GM21576 (cell line): ENCODE measurements at regions not wholly inside any gene's neighbourhood (a gene's known extent, or its start where the extent isn't known, plus 50 kb on each side); places are given as distances from the start of the nearest gene placed in this dataset.

ENCODE experiments used
- ATAC-seq: cut with Tn5 transposase; IDR thresholded peaks from one replicate; pipeline ENCODE4 v1.9.1; 2021; ENCODE audit warnings: mild to moderate bottlenecking, moderate library complexity; ENCODE audit not compliant: unreplicated experiment

DNA sequence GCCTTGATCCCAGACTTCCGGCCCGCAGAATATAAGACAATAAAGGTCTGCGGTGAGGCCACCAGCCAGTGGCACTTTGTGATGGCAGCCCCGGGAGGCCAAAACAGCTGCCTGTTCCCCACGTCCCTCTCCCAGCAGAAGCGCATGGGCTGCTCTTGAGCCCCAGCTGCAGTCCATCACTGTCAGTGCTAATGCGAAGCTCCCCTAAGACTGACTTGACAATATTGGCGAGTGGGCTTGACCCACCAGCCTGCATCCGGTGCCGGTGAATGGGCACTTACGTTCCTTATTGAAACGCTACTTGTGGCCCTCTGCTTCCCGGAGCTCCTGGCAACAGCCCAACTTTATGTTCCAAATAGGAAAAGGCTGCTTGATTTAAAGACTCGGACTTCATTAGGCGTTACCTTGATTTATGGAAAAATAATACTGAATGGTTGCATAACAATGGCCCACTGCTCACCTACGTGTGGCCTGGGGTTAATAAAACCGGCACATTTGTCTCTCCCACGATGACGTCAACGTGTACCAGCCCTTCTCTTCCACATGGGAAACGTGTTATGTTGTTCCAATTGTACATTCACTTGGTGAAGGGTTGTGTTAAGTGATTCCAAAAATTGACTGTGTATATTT, 93.4 kb upstream of the SEPTIN5 start:
- ATAC-seq: no peak

DNA sequence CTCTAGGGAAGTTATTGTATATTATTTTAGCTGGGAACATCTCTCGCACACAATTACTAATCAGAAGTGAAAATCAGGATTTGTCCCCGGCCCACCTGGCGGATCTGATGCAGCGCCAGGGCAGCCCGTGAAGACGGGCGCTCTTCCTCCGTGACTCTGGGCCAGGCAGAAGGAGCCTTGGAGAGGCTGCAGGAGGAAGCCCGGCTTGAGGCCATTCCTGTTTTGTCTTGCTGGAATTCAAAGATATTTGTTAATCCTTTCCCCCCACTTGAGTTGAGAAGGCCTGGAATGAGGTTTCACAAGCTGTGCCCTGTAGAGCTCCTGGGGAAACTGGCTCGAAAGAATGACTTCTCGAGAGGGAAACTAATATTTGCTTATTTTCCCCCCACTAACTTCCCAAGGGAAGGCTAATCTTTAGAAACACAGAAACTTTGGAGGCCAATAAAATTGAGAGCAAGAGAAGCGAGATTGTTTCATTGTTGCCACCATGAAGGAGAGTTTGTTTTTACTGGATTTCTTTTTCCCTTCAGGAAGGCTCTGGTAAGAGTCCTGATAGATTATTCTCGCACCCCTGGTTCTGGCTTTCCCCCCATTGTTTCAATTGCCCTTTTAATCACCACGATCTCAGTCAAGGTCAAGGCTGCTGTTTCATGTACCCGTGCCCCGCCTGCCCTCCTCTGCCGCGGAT, 92.8 kb upstream of the SEPTIN5 start:
- no peak for ATAC-seq

DNA sequence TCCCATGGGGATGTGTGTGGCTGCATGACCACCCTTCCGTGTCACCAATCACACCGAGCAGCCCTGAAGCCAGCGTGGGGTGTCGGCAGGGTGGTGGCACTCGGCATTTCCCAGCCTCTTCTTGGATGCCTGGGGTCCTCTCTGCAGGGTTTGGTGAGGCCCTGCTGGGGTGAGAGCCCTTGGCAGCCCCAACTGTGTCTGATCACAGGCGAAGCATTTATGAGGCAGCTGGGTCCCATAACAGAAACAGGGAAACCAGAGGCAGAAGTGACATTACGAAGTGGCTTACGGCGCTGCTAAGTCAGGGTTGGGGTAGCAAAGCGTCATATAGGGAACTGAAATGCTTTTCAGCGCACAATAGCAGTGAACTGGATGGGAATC, 92.3 kb upstream of the SEPTIN5 start:
- no peak for ATAC-seq

DNA sequence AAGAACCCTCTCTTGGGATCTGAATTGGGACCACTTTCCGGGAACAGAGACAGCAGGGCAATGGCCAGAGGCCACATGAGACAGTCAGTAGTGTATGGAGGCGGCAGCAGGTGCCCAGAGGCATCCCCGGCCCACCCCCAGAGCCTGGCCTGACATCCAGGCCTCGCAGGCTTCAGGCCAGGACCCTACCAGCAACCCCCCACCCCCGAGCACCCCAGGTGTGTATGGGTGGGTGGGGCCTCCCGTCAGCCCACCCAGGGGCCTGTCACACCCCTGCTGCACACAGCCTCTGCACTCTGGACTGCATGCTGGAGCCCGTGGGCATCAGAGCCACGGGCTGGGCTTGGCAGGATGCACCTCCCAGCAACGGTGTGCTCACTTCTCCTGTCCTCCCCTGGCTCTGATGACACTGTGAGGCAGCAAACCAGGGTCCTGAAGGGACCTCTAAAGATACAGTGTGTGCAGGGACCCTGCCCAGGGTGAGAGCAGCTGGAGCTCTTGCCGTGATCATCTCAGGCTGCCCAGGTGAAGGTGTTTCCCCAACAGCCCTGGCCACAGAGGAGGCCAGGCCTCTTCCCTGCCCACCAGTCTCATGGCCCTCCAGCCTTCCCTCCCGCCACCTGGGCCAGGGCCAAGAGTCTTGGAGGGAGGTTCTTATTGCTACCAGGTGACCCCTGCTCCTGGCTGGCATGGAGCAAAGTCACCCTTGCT, 88.8 kb upstream of the SEPTIN5 start:
- no peak for ATAC-seq

DNA sequence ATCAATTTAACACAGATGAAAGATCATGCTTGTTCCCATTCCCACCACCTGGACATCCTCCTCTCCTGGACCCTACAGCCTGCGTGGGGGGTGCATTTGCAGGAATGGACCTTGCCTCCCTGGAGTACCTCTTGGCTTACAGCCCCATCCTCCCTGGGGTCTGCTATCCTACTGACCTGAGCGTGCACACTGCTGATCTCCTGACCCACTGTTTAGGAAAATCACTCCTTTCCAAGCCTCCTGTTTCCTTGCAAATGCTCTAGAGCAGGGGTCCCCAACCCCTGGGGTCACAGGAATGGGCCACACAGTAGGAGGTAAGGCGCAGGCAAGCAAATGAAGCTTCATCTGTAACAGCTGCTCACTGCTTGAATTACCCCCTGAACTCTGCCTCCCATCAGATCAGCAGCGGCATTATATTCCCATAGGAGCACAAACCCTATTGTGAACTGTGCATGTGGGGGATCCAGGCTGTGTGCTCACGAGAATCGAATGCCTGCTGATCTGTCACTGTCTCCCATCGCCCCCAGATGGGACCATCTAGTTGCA, 88.2 kb upstream of the SEPTIN5 start:
- no peak for ATAC-seq

DNA sequence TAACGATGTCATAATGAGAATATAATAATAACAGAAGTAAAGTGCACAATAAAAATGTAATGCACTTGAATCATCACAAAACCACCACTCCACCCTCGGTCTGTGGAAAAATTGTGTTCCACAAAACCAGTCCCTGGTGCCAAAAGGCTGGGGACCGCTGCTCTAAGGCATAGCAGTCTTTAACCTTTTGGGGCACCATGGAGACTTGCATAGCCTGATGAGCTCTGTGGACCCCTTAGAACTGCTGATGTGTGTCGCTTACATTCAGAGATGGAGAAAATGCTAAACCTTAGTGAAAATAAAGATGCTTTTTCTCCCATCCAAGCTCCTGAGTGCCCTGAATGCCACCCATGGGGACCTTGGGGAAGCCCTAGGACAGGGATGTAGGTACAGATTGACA, 87.6 kb upstream of the SEPTIN5 start:
- no peak for ATAC-seq

DNA sequence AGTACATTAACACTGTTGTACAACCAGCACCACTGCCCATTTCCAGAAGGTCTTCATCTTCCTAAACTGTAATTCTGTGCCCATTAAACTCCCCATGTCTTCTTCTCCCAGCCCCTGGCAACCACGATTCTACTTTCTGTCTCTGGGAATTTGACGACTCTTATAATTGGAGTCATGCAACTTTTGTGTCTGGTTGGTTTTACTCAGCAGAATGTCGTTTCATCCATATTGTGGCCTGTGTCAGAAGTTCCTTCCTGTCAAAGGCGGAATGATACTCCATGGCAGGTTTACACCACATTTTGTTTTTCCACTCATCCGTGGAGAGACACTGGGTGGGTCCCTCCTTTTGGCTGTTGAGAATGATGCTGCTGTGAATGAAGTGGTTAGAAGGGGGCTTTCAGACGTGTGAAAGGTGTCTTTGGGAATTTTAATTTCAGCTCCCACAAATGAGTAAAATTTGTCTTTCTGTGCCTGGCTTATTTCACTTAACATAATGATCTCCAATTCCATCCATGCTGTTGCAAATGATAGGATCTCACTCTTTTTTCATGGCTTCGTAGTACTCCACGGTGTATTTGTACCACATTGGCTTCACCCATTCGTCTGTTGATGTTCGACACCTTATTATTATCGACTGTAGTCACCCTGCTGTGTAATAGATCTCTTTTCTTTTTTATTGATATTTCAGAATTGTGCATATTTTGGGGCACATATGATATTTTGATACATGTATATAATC, 86.1 kb upstream of the SEPTIN5 start:
- ATAC-seq: no peak

DNA sequence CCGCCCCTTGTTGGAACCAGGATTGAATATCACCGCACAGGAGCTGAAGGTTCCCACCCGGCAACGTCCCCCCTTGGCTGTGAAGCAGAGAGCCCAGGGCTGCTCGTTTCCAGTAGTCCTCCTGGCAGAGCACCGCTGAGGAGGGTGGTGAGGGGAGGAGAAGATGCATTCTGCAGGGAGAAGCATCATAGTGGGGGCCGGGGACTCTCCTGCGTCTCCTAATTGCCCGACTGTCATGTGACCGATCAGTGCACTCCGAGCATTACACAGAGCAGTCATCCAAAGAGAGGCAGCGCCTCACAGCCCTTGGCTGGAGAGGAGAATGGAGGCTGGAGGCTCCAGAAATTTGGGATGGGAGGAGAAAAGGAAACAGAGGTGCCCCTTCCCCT, 85.0 kb upstream of the SEPTIN5 start:
- ATAC-seq: no peak

DNA sequence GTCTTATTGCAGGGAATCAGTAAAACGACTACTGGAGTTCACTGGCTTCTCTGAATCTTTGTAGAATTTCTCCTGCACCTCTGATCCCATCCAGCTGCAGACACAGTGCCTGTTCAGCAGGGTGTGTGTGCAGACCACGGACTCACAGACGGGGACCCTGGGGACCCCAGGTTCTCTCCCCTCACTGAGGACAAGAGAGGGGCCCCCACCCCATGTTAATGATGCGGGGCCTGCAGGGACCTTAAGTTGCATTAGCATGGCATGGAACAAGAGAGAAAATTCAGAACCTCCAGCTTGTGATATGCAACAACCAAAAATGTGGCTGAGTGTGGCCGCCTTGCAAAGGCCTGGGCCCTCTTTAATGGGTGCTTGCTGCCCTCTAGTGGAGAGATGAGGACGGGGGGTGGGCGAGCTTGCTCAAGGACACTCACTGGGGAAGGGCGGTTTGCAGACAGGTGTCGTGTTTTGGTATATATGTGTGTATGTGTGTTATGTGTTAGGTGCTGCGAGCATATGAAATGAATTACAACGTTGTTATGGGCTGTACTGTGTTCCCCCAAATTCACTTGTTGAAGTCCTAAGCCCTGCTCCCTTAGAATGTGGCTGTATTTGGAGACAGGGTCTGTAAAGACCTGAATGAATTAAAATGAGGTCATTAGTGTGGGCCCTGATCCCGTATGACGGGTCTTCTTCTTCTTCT, 84.4 kb upstream of the SEPTIN5 start:
- no peak for ATAC-seq

DNA sequence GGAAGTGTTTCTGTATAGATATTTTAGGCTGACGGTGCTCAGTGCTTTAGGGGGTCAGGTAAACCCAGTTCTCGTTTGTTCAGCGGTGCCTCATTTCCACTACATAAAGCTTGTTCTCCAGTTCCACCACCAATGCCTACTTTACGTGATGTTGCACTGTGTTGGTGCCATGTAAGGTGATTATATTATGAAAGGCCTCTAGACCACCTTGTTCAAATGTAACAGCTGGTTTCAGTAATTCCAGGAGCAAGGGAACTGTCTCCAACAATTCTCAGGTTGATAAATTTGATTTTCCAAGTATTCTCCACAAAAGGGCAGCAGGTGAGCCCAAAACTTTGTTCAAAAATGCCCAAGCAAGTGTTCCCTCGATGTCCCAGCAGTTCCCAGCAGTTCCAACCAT, 83.7 kb upstream of the SEPTIN5 start:
- no peak for ATAC-seq

DNA sequence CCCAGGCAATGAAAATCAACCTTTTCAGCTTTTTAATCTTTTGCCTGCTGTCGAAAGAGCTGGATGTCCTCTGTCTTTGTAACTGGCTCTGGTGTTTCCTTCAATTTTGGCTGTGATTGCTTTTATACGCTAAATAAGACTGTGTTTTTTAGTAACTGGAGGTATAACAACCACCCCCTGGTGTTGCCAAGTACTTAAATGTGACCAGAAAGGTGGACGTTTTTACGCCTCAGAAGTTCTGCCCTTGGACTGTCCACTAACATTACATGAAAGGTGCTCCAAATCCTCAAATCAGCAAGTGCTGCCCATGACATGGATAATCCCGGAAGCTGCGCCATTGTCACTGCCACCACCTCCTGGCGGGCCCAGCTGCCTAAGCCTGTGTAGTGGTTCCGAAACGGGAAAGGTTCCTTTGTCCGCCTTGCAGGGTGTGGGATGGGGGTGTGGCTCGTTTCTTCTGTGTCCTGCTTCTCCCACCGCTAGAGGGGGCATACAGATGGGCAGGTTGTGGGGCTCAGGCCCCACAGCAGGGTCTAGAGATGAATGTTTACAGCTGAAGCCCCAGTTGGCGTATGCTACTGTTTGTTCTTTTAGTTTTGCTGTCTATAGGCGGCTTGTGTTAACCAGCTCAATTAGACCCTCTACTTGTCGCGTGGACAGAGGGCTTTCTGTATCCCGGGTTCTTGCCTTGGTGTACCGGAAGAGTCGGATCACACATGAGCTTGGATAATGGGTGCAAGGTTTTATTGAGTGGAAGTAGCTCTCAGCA, 82.2 kb upstream of the SEPTIN5 start:
- ATAC-seq: no peak

DNA sequence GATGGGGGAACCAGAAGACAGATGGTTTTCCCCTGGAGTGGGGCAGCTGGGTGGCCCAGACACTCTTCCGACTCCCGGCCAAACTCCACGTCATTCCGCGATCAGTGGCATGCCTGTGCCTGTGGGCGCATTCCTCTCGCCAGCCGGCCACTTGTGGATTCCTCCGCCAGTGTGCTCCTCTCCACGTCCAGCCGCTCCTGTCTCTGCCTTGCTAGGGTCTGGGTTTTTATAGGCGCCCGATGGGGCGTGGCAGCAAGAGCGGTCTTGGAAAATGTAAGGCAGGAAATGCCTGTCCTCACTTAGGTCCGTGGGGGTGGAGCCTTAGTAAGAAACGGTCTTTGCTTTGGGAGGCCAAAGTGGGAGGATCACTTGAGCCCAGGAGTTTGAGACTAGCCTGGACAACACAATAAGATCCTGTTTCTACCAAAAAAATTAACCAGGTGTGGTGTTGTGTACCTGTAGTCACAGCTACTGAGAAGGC, 81.6 kb upstream of the SEPTIN5 start:
- no peak for ATAC-seq

DNA sequence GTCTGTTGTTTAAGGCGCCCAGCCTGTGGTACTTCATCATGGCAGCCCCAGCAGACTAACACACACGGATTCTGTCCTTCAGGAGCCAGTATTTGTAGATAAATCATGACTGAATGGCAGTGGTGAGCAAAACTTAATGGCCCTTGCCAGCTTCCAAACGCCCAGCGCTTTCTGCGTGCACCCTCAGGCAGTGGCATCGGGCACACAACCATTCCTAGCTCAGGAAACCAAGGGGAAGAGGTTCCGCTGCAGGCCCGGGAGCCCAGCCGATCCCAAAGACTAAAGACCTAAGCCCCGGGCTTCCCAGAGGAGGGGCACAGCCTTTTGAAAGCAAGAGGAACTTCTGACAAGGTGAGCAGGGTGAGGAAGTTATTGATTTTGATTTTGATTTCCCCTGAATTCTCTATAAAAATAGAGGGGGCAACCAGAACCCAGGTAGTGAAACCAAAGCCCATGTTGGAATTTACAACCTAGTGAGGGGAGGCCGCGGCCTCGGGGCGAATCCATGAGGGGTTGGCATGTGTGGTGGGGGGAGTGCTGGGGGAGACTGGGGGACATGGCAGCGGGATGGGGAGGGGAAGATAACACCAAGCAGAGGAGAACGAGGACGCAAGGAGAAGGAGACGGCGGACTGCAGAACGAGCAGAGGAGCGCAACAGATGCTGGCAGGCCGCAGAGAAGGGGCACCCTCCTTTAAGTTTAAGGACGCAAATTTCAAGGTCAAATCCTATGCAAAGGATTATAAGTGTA, 79.9 kb upstream of the SEPTIN5 start:
- ATAC-seq: no peak

DNA sequence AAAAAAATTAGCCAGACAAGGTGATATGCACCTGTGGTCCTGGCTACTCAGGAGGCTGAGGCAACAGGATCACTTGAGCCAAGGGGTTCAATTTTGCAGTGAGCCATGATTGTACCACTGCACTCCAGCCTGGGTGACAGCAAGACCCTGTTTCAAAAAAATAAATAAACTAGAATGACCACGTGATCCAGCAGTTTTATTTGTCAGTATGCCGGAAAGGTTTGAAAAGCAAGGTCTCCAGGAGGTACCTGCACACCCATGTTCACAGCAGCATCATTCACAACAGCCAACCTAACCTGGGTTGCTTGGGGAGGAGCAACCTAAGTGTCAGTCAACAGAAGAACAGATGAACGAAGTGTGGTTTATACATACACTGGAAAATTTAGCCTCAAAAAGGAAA, 78.7 kb upstream of the SEPTIN5 start:
- no peak for ATAC-seq

DNA sequence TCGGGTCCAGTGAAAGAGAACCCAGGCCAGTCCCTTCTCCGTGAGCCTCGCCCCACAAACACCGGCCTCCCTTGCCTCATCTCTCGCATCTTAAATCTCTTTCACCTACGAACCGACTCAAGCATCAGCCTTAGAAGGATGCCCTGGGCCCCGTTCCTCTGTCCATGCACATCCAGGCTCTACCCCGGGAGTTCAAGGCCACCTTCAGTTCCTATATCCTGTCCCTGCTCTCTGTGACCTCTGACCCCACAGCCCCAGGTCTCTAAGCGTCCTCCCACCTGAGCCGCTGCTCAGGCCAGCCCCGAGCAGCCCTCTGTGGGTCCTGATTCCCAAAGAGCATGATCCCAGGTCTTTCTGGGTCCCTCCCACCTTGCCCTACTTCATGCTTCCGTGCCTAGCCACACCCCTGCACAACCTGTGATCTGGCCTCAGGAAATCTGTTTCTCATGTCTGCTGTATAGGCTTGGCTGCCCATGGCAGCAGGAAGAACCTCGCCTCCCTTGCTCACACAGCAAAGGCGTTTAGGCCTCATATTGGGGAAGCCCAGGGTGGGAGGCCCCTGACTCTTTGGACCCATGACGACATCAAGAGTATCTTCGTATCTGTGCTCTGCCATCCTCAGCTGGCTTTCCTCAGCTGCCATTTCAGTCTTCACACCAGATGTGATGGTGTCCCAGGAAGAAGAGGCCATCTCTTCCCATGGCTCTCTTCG, 77.5 kb upstream of the SEPTIN5 start:
- no peak for ATAC-seq

DNA sequence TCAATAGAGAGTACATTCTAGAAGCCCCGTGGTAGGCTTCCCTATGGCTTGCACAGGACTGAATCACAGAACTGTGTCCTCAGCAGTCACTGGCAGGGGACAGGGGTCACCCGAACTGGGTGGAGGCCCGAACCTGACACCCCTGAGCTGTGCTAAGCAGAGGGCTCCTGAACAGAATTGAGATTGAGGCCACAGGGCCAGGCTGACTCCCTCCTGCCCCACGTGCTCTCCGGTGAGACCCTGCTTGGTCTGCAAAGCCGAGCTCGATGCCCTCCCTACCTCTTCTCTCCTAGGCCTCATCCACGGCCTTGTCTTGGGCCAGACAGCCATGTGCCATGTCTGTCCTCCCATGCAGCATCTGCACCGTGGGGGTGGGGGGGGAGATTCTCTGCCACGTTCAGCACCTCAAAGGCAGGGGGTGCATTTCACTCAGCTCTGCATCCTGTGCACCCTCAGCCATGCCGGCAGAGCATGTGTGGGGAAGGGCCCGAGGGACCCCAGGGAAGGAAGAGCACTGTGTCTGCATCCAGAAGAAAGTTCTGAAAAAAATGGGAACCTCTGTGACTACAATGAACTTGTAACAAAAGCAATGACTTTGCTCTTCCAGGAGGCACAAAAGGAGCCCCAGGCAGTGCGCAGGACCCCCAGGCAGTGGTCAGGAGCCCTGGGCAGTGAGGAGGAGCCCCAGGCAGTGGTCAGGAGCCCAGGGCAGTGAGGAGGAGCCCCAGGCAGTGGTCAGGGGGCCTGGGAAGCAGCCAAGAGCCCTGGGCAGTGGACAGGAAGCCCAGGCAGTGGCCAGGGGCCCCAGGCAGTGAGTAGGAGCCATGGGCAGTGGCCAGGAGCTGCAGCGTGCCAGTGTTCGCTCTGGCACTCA, 76.7 kb upstream of the SEPTIN5 start:
- ATAC-seq: no peak

DNA sequence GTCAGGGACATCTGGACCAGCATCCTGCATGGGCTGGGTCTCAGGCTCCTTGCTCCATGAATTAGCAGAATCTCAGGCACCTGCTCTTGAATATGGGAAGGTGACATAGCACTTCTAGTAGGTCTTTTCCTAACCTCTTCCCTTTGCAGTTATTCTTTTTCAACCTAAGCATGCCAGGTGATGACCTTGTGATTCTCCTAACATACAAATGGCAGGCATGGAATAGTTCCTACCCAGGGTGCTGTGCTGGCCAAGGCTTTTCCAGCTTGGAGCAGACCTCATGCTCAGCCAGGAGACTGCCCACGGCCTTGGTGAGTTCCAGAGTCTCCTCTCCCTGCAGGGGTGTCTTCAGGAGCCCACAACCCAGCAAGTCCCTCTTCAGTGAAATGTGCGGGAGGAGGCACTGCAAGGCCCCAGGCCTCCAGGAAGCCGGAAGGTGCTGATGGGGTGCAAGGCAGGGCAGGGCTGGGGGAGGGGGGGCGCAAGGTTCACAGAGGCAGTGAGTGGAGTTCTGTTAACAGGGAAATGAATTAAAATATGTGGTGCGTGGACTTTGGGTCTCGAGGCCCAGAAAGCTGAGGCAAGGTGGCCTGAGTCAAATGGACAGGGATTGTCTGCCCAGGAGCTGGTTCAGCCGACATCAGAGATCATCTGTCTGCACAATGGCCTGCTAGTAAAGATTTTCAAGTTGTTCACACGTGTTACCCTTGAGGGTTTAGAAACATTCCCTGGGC, 75.9 kb upstream of the SEPTIN5 start:
- no peak for ATAC-seq
